ENCODE measurements at regions not wholly inside any gene's neighbourhood (a gene's known extent, or its start where the extent isn't known, plus 50 kb on each side); places are given as distances from the start of the nearest gene placed in this dataset.

GRCh38 chr3:193997228-193998122 is 138.5 kb upstream of the HES1 start:
- no peak for TF ChIP-seq CTCF (IDR thresholded peaks at IDR 0.05; ENCODE audit: control insufficient read depth, insufficient read depth, low read depth, low read length, missing control alignments)
- peak; percentile 59 for DNase-seq (ENCODE audit: low read depth)
- no peak overlapping the region for H3K4me3 ChIP-seq (ENCODE audit: control insufficient read depth, low read depth, low read length)

DNA sequence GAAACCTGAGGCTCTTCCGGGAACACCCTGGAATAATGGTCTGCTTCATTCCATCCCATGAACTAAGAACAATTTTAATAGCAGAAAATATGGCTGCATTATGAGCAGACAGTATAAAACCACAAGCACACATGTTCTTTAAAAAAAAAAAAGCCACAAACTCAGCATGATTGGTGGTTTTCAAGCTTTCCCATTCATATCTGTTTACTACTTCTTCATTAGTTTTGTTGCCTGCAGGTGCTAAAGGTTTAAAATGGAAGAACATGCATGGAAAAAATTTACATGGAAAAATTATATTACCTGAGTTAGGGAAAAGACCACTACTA is 137.9 kb upstream of the HES1 start:
- H3K4me3 ChIP-seq (ENCODE audit: control insufficient read depth, low read depth, low read length), result no peak overlapping the region
- no peak for TF ChIP-seq CTCF (IDR thresholded peaks at IDR 0.05; ENCODE audit: control insufficient read depth, insufficient read depth, low read depth, low read length, missing control alignments)
- DNase-seq (ENCODE audit: low read depth), result no peak

- no peak for DNase-seq (ENCODE audit: low read depth)
- TF ChIP-seq CTCF (IDR thresholded peaks at IDR 0.05; ENCODE audit: control insufficient read depth, insufficient read depth, low read depth, low read length, missing control alignments), result no peak
- H3K4me3 ChIP-seq (ENCODE audit: control insufficient read depth, low read depth, low read length), result no peak overlapping the region
Observed at GRCh38 chr3:193998628-193999195, 137.2 kb upstream of the HES1 start.

DNA sequence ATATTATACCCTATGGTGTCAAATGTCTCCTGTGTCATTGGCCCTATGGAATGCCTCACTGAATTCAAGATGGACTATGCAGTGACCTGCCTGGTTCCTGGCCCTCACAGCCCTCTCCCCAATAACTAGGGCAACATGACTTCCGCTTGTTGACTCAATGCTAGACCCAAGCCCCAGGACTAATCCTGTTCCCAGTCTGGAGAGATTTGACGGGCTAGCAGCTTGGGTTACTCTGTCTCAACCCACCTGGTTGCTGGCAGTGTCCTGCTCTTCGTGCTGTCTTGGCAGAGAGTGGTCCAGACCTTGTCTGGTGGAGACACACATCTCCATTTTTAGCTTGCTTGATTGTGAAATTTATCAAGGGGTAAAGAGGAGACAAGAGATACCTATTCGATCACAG is 135.8 kb upstream of the HES1 start:
- H3K4me3 ChIP-seq (ENCODE audit: control insufficient read depth, low read depth, low read length), result no peak overlapping the region
- no peak for TF ChIP-seq CTCF (IDR thresholded peaks at IDR 0.05; ENCODE audit: control insufficient read depth, insufficient read depth, low read depth, low read length, missing control alignments)
- no peak for DNase-seq (ENCODE audit: low read depth)

GRCh38 chr3:194000712-194001111 is 135.2 kb upstream of the HES1 start:
- no peak overlapping the region for H3K4me3 ChIP-seq (ENCODE audit: control insufficient read depth, low read depth, low read length)
- DNase-seq (ENCODE audit: low read depth), result no peak
- TF ChIP-seq CTCF (IDR thresholded peaks at IDR 0.05; ENCODE audit: control insufficient read depth, insufficient read depth, low read depth, low read length, missing control alignments), result no peak

GRCh38 chr3:194001728-194002459 is 134.1 kb upstream of the HES1 start:
- no peak for TF ChIP-seq CTCF (IDR thresholded peaks at IDR 0.05; ENCODE audit: control insufficient read depth, insufficient read depth, low read depth, low read length, missing control alignments)
- no peak for DNase-seq (ENCODE audit: low read depth)
- H3K4me3 ChIP-seq (ENCODE audit: control insufficient read depth, low read depth, low read length), result no peak overlapping the region
